ENCODE measurements at regions not wholly inside any gene's neighbourhood (a gene's known extent, or its start where the extent isn't known, plus 50 kb on each side); places are given as distances from the start of the nearest gene placed in this dataset.

- no peak for DNase-seq
Measured at GRCh38 chr1:244353551-244354091, 98.1 kb downstream of the ADSS2 start.

- DNase-seq = no peak
Measured at GRCh38 chr1:244354810-244355278, 96.9 kb downstream of the ADSS2 start.

GRCh38 chr1:244356376-244356775, 95.3 kb downstream of the ADSS2 start:
- no peak for DNase-seq
